H9 (cell line): ENCODE measurements at regions not wholly inside any gene's neighbourhood (a gene's known extent, or its start where the extent isn't known, plus 50 kb on each side); places are given as distances from the start of the nearest gene placed in this dataset.

Experiments used
- DNase-seq: peaks from one replicate; pipeline ENCODE4 v3.0.0-alpha.2; 2017
- H2AFZ ChIP-seq: one replicate; pipeline ENCODE4 v1.6.1; 2013; ENCODE audit warnings: mild to moderate bottlenecking, low read length, control low read depth, moderate library complexity
- H2AK5ac ChIP-seq: 2 replicates; pipeline ENCODE4 v1.6.1; 2013; ENCODE audit warnings: low read length, control low read depth, mixed read lengths; ENCODE audit not compliant: insufficient read length
- H2BK120ac ChIP-seq: one replicate; pipeline ENCODE4 v1.6.1; 2013; ENCODE audit warnings: low read depth, mild to moderate bottlenecking, low read length, control low read depth, inconsistent platforms; ENCODE audit not compliant: poor library complexity, severe bottlenecking
- H2BK12ac ChIP-seq: 2 replicates; pipeline ENCODE4 v1.6.1; 2013; ENCODE audit warnings: low read length, control low read depth, mixed read lengths, low read depth; ENCODE audit not compliant: insufficient read length
- H2BK15ac ChIP-seq: 2 replicates; pipeline ENCODE4 v1.6.1; 2013; ENCODE audit warnings: low read depth, low read length, control low read depth
- H2BK20ac ChIP-seq: one replicate; pipeline ENCODE4 v1.6.1; 2013; ENCODE audit warnings: low read depth, mild to moderate bottlenecking, low read length, control low read depth, inconsistent platforms; ENCODE audit not compliant: poor library complexity, severe bottlenecking
- H2BK5ac ChIP-seq: 2 replicates; pipeline ENCODE4 v1.6.1; 2013; ENCODE audit warnings: low read length, control low read depth, mixed read lengths; ENCODE audit not compliant: insufficient read length
- H3K14ac ChIP-seq: 2 replicates; pipeline ENCODE4 v1.6.1; 2013; ENCODE audit warnings: low read length, control low read depth; ENCODE audit not compliant: insufficient read depth
- H3K18ac ChIP-seq: 2 replicates; pipeline ENCODE4 v1.6.1; 2013; ENCODE audit warnings: low read depth, mild to moderate bottlenecking, mixed read lengths, low read length, control low read depth; ENCODE audit not compliant: insufficient read length
- H3K23ac ChIP-seq: 2 replicates; pipeline ENCODE4 v1.6.1; 2013; ENCODE audit warnings: low read length, control low read depth, mixed read lengths, low read depth; ENCODE audit not compliant: insufficient read length
- H3K23me2 ChIP-seq: 2 replicates; pipeline ENCODE4 v1.6.1; 2013; ENCODE audit warnings: low read depth, mild to moderate bottlenecking, mixed read lengths, low read length, control low read depth; ENCODE audit not compliant: insufficient read length, poor library complexity, severe bottlenecking
- H3K27ac ChIP-seq: 2 replicates; pipeline ENCODE4 v1.5.1; 2013; ENCODE audit warnings: low read length, control low read depth, mixed read lengths, low read depth; ENCODE audit not compliant: insufficient read length
- H3K27me3 ChIP-seq: 2 replicates; pipeline ENCODE4 v1.6.1; 2013; ENCODE audit warnings: low read length, control low read depth, inconsistent platforms; ENCODE audit not compliant: insufficient read depth
- H3K4ac ChIP-seq: 2 replicates; pipeline ENCODE4 v1.6.1; 2013; ENCODE audit warnings: low read depth, mild to moderate bottlenecking, control low read depth, inconsistent platforms, low read length, moderate library complexity
- H3K4me1 ChIP-seq: 2 replicates; pipeline ENCODE4 v1.6.1; 2013; ENCODE audit warnings: low read length, control low read depth, inconsistent platforms; ENCODE audit not compliant: insufficient read depth
- H3K4me2 ChIP-seq: 2 replicates; pipeline ENCODE4 v1.6.1; 2013; ENCODE audit warnings: low read length, control low read depth, mixed read lengths; ENCODE audit not compliant: insufficient read length, insufficient read depth
- H3K56ac ChIP-seq: 2 replicates; pipeline ENCODE4 v1.6.1; 2013; ENCODE audit warnings: low read depth, mild to moderate bottlenecking, mixed read lengths, low read length, control low read depth; ENCODE audit not compliant: insufficient read length
- H3K79me1 ChIP-seq: 2 replicates; pipeline ENCODE4 v1.6.1; 2013; ENCODE audit warnings: low read depth, mild to moderate bottlenecking, moderate library complexity, low read length, control low read depth, inconsistent platforms; ENCODE audit not compliant: insufficient read depth, poor library complexity, severe bottlenecking
- H3K79me2 ChIP-seq: 2 replicates; pipeline ENCODE4 v1.6.1; 2013; ENCODE audit warnings: low read length, control low read depth, inconsistent platforms; ENCODE audit not compliant: insufficient read depth
- H3K9ac ChIP-seq: 2 replicates; pipeline ENCODE4 v1.6.1; 2013; ENCODE audit warnings: low read length, control low read depth, mixed read lengths; ENCODE audit not compliant: insufficient read length; ENCODE audit errors: extremely low read depth
- H3K9me3 ChIP-seq: one replicate; pipeline ENCODE4 v1.6.1; 2013; ENCODE audit warnings: low read depth, low read length, inconsistent platforms; ENCODE audit not compliant: control insufficient read depth
- H3T11ph ChIP-seq: one replicate; pipeline ENCODE4 v1.6.1; 2013; ENCODE audit warnings: mild to moderate bottlenecking, low read length, control low read depth, inconsistent platforms
- H4K20me1 ChIP-seq: one replicate; pipeline ENCODE4 v1.6.1; 2013; ENCODE audit not compliant: control insufficient read depth, insufficient read length, insufficient read depth
- H4K5ac ChIP-seq: 2 replicates; pipeline ENCODE4 v1.6.1; 2013; ENCODE audit warnings: low read depth, mild to moderate bottlenecking, mixed read lengths, low read length, control low read depth; ENCODE audit not compliant: insufficient read length
- H4K8ac ChIP-seq: replicated peaks from 2 replicates; pipeline ENCODE4 v1.6.1; 2013; ENCODE audit warnings: low read length, control low read depth, mixed read lengths, low read depth; ENCODE audit not compliant: insufficient read length
- H4K91ac ChIP-seq: 2 replicates; pipeline ENCODE4 v1.6.1; 2013; ENCODE audit warnings: low read depth, mild to moderate bottlenecking, moderate library complexity, mixed read lengths, low read length, control low read depth; ENCODE audit not compliant: insufficient read length
- H3K27ac Mint-ChIP-seq, 3 experiments: 2 replicates in 2 of 3; 3 replicates in 1 of 3; pipeline ENCODE4 v1.8.0; 2020 to 2021; ENCODE audit warnings: mixed read lengths in 3 of 3, mild to moderate bottlenecking in 1 of 3, moderate library complexity in 1 of 3
- H3K27me3 Mint-ChIP-seq: 2 replicates; pipeline ENCODE4 v1.8.0; 2021; ENCODE audit warnings: low read depth, mild to moderate bottlenecking, moderate library complexity, mixed read lengths
- H3K36me3 Mint-ChIP-seq, 3 experiments: 2 replicates in 2 of 3; 3 replicates in 1 of 3; pipeline ENCODE4 v1.8.0; 2020 to 2021; ENCODE audit warnings: low read depth in 3 of 3, mixed read lengths in 3 of 3; ENCODE audit not compliant: insufficient read depth in 1 of 3
- H3K4me1 Mint-ChIP-seq, 2 experiments: 2 replicates each; pipeline ENCODE4 v1.8.0; 2020; ENCODE audit warnings: mixed read lengths in 2 of 2
- H3K4me3 Mint-ChIP-seq, 2 experiments: 2 replicates in 1 of 2; 3 replicates in 1 of 2; pipeline ENCODE4 v1.8.0; 2020 to 2021; ENCODE audit warnings: mild to moderate bottlenecking in 2 of 2, mixed read lengths in 2 of 2, moderate library complexity in 1 of 2
- H3K9me3 Mint-ChIP-seq, 2 experiments: 2 replicates in 1 of 2; 3 replicates in 1 of 2; pipeline ENCODE4 v1.8.0; 2020; ENCODE audit warnings: mild to moderate bottlenecking in 2 of 2, mixed read lengths in 2 of 2, moderate library complexity in 1 of 2
- CTCF ChIP-seq: fragments of 200-600 bp; sonication (generic); conservative IDR thresholded peaks from 3 replicates; pipeline ENCODE4 v1.8.0; 2021; ENCODE audit warnings: antibody characterized with exemption, mild to moderate bottlenecking
- WGBS: extraction: QIAGEN DNeasy Blood & Tissue Kit; methylation state at CpG from one replicate; pipeline ENCODE4 v1.1.7; 2013; ENCODE audit warnings: missing lambda C conversion rate, low lambda C conversion rate, mixed read lengths; ENCODE audit not compliant: insufficient read length; ENCODE audit errors: extremely low coverage; 5-methylcytosine and 5-hydroxymethylcytosine counted together

- Histone ChIP-seq H3K4ac (no peak overlapping the region), H3K14ac (no peak overlapping the region), H3K23me2 (no peaks in the 10 kb centered on the region), H2AK5ac (no peak overlapping the region), H3K27ac (no peak overlapping the region), H3K4me2 (no peak overlapping the region), H3K18ac (no peak overlapping the region), H4K91ac (no peak overlapping the region), H3T11ph (no peak overlapping the region), H2BK20ac (no peak overlapping the region), H3K9me3 (no peaks in the 10 kb centered on the region), H4K20me1 (no peaks in the 10 kb centered on the region), H2BK12ac (no peak overlapping the region), H3K79me2 (no peaks in the 10 kb centered on the region), H3K56ac (no peak overlapping the region), H3K23ac (no peak overlapping the region), H3K4me1 (no peaks in the 10 kb centered on the region), H3K27me3 (no peaks in the 10 kb centered on the region), H2BK5ac (no peak overlapping the region), H2BK15ac (no peak overlapping the region), H4K8ac (no peak overlapping the region), H2AFZ (no peak overlapping the region), H3K9ac (no peak overlapping the region), H4K5ac (no peak overlapping the region), H2BK120ac (no peak overlapping the region), H3K79me1 (no peaks in the 10 kb centered on the region)
- H3K27me3 Mint-ChIP-seq: no peaks in the 10 kb centered on the region
- TF ChIP-seq CTCF: no peak
- peaks cover 0 to 3% of the 10 kb centered on the region in 2 experiments; a peak in 2 of 5 replicates for H3K9me3 Mint-ChIP-seq
- peaks cover 7% of the 10 kb centered on the region in 2 experiments for H3K4me1 Mint-ChIP-seq
- H3K36me3 Mint-ChIP-seq: no peaks in the 10 kb centered on the region
- 0 out of 7 replicates have a peak overlapping the region, but pooled peaks of 1 of the 3 experiments have one; percentile 20 for H3K27ac Mint-ChIP-seq
- no peak overlapping the region for H3K4me3 Mint-ChIP-seq
- DNase-seq: no peak
- WGBS: no CpG with 5 or more reads among the region's 4 CpGs
Measured at GRCh38 chr2:228446734-228447133, 265.2 kb upstream of the SPHKAP start.
